Activated T-helper 1 cell treated with anti-CD3 and anti-CD28 coated beads, Interleukin-12 subunit alpha, Interleukin-12 subunit beta, Interleukin-2, Interleukin-4 antibody, amounts not matched to agents 30 ng/mL and 10 ng/mL and 1 ng/mL, durations not matched to agents 14 hours and 24 hours and 36 hours (primary cell): ENCODE measurements at regions not wholly inside any gene's neighbourhood (a gene's known extent, or its start where the extent isn't known, plus 50 kb on each side); places are given as distances from the start of the nearest gene placed in this dataset.
"Not testable (repeated sequence)": the region's sequence is repeated elsewhere in the genome, so short reads cannot be mapped to it uniquely, and the experiment has no call there.

ENCODE experiments used
- DNase-seq: peaks from one replicate; pipeline ENCODE4 v3.0.0; 2021; ENCODE audit warnings: low spot score
- H3K27ac Mint-ChIP-seq: one replicate; pipeline ENCODE4 v1.8.0; 2021; ENCODE audit warnings: mild to moderate bottlenecking, mixed read lengths
- H3K27me3 Mint-ChIP-seq: one replicate; pipeline ENCODE4 v1.8.0; 2022; ENCODE audit warnings: mild to moderate bottlenecking, moderate library complexity, mixed read lengths; ENCODE audit not compliant: insufficient read depth
- H3K36me3 Mint-ChIP-seq: one replicate; pipeline ENCODE4 v1.8.0; 2021; ENCODE audit warnings: low read depth, mixed read lengths
- H3K4me1 Mint-ChIP-seq: one replicate; pipeline ENCODE4 v1.8.0; 2021; ENCODE audit warnings: low read depth, mixed read lengths
- H3K4me3 Mint-ChIP-seq: one replicate; pipeline ENCODE4 v1.8.0; 2021; ENCODE audit warnings: mild to moderate bottlenecking, moderate library complexity, mixed read lengths
- H3K9me3 Mint-ChIP-seq: one replicate; pipeline ENCODE4 v1.8.0; 2021; ENCODE audit warnings: mixed read lengths
- intact Hi-C: fragments of 100-400 bp; cut with micrococcal nuclease; formaldehyde crosslinking; loops from one replicate; pipeline ENCODE4 v1.15.1; 2024

DNA sequence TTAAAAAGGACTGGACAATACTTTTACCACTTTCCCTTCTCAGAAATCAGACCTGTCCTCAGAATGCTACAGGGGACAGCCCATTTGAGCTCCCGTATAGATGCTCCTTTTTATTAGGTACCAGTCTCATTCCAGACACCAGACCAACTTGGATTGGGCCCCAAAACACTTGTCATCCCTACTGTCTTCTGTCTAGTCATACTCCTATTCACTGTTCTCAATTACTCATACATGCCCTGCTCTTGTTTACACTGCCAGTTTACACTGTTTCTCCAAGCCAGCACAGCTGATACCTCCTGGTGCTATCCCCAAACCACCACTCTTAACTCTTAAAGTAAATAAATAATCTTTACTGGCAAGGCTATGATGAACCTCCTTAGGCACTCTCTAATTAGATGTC, 1026.4 kb upstream of the PCDH10 start:
- H3K27me3 Mint-ChIP-seq, DNase-seq, H3K27ac Mint-ChIP-seq, H3K4me1 Mint-ChIP-seq, intact Hi-C loops, H3K36me3 Mint-ChIP-seq: not testable (repeated sequence)
- Mint-ChIP-seq H3K9me3 (peaks cover 17% of the 10 kb centered on the region), H3K4me3 (peak overlapping the region; percentile 20)

DNA sequence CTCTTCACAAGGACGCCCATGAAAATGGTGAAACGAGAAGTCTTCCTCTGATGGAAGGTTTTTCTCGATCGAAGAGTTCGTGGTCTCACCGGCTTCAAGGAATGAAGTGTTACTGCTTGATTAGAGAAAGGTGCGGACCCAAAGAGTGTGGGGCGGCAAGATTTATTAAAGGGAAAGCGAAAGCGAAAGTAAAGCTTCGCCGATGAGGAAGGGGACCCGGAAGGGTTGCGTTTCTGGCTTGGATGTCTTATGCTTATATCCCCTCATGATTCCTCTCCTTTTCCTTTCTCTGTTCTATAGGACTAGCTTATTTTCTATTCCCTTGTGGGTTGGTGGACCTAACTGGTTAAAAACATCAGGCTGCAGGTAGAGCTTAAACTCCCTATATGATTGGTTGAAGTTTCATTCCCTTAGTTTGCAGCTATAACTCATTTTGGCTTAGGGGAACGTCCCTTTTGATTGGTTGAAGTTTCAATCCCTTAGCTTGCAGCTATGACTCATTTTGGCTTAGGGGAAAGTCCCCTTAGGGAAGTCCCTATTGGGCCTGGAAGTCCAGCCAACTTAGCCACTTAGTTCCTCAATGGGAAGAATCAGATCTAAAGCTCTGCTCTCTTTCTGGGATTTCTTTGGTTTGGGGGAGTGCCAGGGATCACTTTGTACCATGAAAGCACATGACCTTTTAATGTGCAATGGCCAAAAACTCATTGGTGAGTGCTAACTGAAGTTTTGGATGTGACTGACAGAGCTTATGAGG, 1025.0 kb upstream of the PCDH10 start:
- H3K36me3 Mint-ChIP-seq: no peaks in the 10 kb centered on the region
- peak overlapping the region; percentile 75 for H3K27ac Mint-ChIP-seq
- H3K27me3 Mint-ChIP-seq: peaks cover under 1% of the 10 kb centered on the region
- intact Hi-C loops: no loop called here
- no peaks in the 10 kb centered on the region for H3K4me1 Mint-ChIP-seq
- peak overlapping the region; percentile 60 for H3K4me3 Mint-ChIP-seq
- H3K9me3 Mint-ChIP-seq: peaks cover 17% of the 10 kb centered on the region
- DNase-seq: no peak

DNA sequence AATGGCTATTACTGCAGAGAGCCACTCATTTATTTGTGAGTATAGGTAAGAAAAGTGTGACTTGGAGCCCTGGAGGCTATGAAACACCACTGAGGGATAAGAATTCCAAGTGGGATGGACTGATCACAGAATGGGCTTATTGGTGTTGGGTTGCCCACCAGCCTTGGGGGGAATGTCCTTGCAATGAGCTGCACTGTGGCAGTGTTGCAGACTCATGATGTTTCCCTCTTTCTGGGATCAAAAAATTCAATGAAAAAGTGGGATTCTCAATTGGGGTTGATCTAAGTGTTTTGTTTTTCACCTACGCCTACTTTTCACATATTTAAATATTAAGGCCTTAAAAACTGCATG, 1024.5 kb upstream of the PCDH10 start:
- H3K4me1 Mint-ChIP-seq: no peaks in the 10 kb centered on the region
- intact Hi-C loops: no loop called here
- peaks cover 17% of the 10 kb centered on the region for H3K9me3 Mint-ChIP-seq
- H3K27ac Mint-ChIP-seq: no peak overlapping the region
- no peak overlapping the region for H3K4me3 Mint-ChIP-seq
- no peaks in the 10 kb centered on the region for H3K36me3 Mint-ChIP-seq
- H3K27me3 Mint-ChIP-seq: peaks cover 1% of the 10 kb centered on the region
- DNase-seq: no peak

DNA sequence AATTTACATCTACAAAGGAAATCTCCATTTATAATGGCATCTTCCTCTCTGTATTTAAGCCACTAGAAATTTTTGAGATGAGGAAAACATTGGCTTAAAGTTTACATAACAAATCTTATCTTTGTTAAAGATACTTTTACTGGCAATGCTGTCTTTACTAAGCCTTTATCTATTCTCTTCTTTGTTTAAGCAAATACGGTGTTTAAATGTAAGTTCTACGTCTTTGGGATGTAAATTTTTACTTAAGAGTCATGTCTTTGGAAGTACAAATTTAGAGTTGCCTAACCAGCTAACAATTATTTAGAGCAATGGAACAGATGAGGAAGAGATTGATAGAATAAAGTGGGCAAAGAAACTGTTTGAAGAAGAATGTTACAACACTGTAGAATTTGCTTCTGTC, 1024.0 kb upstream of the PCDH10 start:
- H3K9me3 Mint-ChIP-seq: peaks cover 17% of the 10 kb centered on the region
- no peaks in the 10 kb centered on the region for H3K4me1 Mint-ChIP-seq
- H3K4me3 Mint-ChIP-seq: no peak overlapping the region
- H3K27me3 Mint-ChIP-seq: peaks cover 1% of the 10 kb centered on the region
- no peak for DNase-seq
- H3K27ac Mint-ChIP-seq: no peak overlapping the region
- H3K36me3 Mint-ChIP-seq: no peaks in the 10 kb centered on the region
- intact Hi-C loops: no loop called here

DNA sequence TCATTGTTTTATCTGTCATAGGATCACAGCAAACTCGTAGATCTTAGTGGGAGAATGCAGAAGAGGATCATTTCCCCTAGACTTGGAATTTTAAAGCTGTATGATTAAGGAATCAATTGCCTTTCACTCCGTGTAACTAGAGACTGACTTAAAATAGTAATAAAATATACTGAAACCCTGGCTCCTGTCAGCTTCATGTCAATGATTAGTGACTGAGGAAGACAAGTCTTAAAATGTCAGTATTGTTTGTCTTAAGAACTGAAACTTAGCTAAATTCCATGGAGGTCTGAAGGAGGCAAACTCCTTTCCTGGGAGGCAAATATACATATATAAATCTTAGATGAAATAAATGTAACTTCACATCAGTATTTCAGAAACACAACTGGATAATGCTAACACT, 1016.7 kb upstream of the PCDH10 start:
- peaks cover 1% of the 10 kb centered on the region for H3K27me3 Mint-ChIP-seq
- no peak overlapping the region for H3K27ac Mint-ChIP-seq
- no peaks in the 10 kb centered on the region for H3K36me3 Mint-ChIP-seq
- no peak overlapping the region for H3K4me3 Mint-ChIP-seq
- no peak for DNase-seq
- H3K9me3 Mint-ChIP-seq: peaks cover 9% of the 10 kb centered on the region
- intact Hi-C loops: no loop called here
- no peaks in the 10 kb centered on the region for H3K4me1 Mint-ChIP-seq

DNA sequence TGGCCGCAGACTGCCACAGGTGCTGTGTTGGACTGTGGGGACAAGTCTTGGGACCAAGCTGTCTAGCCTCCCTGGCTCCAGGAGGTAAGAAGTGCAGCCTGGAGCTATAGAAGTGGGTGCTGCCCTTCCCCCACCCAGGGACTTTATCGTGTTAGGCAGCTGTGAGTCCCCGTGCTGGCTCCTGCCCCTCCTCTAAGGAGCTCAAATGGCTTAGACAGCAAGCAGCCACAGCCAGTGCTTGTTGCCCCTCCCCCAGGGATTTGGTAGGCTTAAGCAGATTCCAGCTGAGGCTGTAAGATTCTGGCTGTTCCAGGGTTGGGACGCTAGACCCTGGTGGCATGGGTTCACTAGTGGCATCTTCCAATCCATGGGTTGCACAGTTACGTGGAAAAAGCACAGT, 979.4 kb upstream of the PCDH10 start:
- no peaks in the 10 kb centered on the region for H3K36me3 Mint-ChIP-seq

DNA sequence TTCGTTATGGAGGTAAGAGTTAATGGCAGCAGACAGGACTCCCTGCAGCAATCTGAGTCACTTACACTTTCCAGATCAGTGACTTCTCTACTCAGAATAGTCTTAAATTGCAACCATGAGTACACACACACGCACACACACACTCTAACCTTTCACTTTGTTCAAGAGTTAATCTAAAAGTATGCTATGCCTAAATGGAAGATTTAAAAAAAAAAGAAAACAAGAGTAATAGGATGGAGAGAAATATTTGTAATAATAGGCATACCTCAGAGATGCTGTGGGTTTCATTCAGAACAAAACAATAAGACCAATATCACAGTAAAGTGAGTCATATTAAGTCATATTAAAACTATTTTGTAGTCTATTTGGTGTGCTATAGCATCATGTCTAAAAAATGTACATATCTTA, 969.1 kb upstream of the PCDH10 start:
- no peaks in the 10 kb centered on the region for H3K4me1 Mint-ChIP-seq
- no peak for DNase-seq
- intact Hi-C loops: no loop called here
- no peak overlapping the region for H3K27ac Mint-ChIP-seq
- no peak overlapping the region for H3K4me3 Mint-ChIP-seq
- H3K27me3 Mint-ChIP-seq: no peaks in the 10 kb centered on the region
- H3K36me3 Mint-ChIP-seq: no peaks in the 10 kb centered on the region
- H3K9me3 Mint-ChIP-seq: peaks cover 4% of the 10 kb centered on the region

More for the DNA sequence above, 979.4 kb upstream of the PCDH10 start:
- Mint-ChIP-seq H3K9me3 (no peaks in the 10 kb centered on the region), H3K4me1 (no peaks in the 10 kb centered on the region), H3K27me3 (no peaks in the 10 kb centered on the region), H3K27ac (no peak overlapping the region), H3K4me3 (no peak overlapping the region)
- no peak for DNase-seq
- intact Hi-C loops: no loop called here

DNA sequence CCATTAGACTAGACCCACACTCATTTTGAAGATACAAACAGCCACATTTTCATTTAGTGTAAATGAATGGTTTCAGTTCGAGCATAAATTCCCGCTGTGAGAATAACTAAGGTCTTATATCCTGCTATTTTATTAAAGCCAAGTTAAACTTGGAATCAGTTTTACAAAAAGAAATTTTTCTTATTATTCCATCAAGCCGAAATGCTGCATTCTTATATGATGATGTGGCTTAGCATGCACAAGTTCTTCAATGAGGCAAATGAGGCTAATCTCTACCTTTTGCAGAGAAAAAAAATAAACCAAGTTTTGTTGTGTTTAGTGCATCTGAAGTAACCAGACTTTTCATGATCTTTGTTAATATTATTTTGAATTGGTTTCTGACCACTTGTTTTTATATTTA, 953.9 kb upstream of the PCDH10 start:
- no peak overlapping the region for H3K27ac Mint-ChIP-seq
- no peaks in the 10 kb centered on the region for H3K9me3 Mint-ChIP-seq
- H3K36me3 Mint-ChIP-seq: no peaks in the 10 kb centered on the region
- intact Hi-C loops: no loop called here
- H3K4me1 Mint-ChIP-seq: no peaks in the 10 kb centered on the region
- no peak for DNase-seq
- H3K27me3 Mint-ChIP-seq: no peaks in the 10 kb centered on the region
- H3K4me3 Mint-ChIP-seq: no peak overlapping the region

DNA sequence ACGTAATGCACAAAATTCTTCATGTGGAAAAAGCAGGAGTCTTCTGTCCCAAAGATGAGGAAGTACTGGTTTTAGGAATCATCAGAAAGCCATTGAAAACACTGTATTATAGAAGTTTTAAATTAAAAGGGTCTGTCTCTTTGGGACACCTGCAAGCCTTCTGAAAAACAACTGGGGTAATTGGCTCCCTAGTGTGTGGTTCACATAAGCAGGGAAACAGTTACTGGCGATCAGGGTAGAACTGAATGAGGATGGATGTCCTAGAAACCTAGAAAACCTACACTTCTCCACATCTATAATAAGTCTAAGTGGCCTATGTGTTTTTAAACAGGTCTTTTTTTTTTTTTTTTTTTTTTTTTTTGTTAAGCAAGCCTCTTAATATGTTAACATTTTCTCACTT, 945.5 kb upstream of the PCDH10 start:
- H3K9me3 Mint-ChIP-seq: no peaks in the 10 kb centered on the region
- no peaks in the 10 kb centered on the region for H3K36me3 Mint-ChIP-seq
- H3K4me1 Mint-ChIP-seq: no peaks in the 10 kb centered on the region
- no peaks in the 10 kb centered on the region for H3K27me3 Mint-ChIP-seq
- intact Hi-C loops: no loop called here
- no peak for DNase-seq
- H3K27ac Mint-ChIP-seq: no peak overlapping the region
- no peak overlapping the region for H3K4me3 Mint-ChIP-seq

DNA sequence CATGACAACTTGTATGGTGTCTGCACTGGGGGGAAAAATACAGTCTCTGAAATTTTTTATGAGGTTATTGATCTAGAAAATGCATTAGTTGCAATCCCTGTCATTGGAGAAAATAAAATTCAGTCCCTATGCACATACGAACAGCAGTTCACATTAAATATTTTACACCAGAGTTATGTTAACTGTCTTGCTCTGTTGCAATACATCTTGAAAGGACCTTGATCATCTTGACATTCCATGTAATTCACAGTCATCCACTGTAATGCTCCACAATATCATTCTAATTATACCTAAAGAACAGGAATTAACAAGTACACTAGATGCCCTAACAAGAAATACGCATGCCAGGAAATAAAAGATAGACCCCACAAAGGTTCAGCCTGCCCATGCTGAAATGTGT, 934.6 kb upstream of the PCDH10 start:
- Mint-ChIP-seq H3K36me3 (no peaks in the 10 kb centered on the region), H3K27ac (no peak overlapping the region), H3K4me3 (no peak overlapping the region), H3K27me3 (no peaks in the 10 kb centered on the region), H3K4me1 (no peaks in the 10 kb centered on the region), H3K9me3 (no peaks in the 10 kb centered on the region)
- DNase-seq: no peak
- intact Hi-C loops: no loop called here

DNA sequence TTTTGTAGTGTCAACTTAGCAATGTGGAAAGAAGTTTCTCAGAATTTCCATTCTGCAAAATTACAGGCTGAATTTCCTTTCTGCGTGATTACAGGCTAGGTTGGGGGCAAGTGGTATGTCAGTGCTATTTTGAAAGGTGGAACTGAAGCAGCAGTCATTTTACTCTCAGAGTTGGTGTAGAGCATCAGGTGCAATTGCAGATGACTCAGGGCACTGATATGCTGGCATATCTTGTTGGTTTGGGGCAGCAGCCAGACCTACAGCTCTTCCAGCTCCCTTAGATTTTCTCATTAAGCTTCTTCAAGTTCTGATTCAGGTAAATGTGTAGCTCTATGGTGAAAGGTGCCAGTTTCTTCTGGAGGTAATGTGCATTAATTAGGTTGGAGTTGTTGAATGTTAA, 930.7 kb upstream of the PCDH10 start:
- intact Hi-C loops: no loop called here

DNA sequence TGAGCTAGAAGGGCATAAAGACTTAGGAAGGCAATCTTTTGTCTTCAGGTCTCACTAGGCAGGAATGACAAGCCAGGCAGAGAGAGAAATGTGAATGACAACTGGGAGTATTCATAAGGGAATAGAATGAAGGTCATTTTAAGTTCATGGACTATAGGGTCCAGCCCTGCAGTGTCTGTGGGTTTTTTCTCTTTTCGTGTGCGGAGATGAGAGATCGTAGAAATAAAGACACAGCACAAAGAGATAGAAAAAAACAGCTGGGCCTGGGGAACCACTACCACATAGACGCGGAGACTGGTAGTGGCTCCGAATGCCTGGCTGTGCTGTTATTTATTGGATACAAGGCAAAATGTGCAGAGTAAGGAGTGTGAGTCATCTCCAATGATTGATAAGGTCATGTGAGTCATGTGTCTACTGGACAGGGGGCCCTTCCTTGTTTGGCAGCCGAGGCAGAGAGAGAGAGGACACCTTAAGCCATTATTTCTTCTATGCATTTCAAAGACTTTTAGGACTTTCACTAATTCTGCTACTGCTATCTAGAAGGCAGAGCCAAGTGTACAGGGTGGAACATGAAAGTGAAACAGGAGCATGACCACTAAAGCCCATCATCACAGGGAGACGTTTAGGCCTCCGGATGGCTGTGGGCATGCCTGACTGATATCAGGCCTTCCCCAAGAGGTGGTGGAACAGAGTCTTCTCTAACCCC, 921.8 kb upstream of the PCDH10 start:
- H3K27ac Mint-ChIP-seq: no peak overlapping the region
- H3K9me3 Mint-ChIP-seq: no peaks in the 10 kb centered on the region
- no peak overlapping the region for H3K4me3 Mint-ChIP-seq
- DNase-seq: no peak
- no peaks in the 10 kb centered on the region for H3K27me3 Mint-ChIP-seq
- H3K36me3 Mint-ChIP-seq: no peaks in the 10 kb centered on the region
- no peaks in the 10 kb centered on the region for H3K4me1 Mint-ChIP-seq
- intact Hi-C loops: no loop called here

More for the DNA sequence above, 930.7 kb upstream of the PCDH10 start:
- Mint-ChIP-seq H3K36me3 (no peaks in the 10 kb centered on the region), H3K9me3 (no peaks in the 10 kb centered on the region), H3K27me3 (no peaks in the 10 kb centered on the region), H3K27ac (no peak overlapping the region), H3K4me1 (no peaks in the 10 kb centered on the region), H3K4me3 (no peak overlapping the region)
- no peak for DNase-seq

DNA sequence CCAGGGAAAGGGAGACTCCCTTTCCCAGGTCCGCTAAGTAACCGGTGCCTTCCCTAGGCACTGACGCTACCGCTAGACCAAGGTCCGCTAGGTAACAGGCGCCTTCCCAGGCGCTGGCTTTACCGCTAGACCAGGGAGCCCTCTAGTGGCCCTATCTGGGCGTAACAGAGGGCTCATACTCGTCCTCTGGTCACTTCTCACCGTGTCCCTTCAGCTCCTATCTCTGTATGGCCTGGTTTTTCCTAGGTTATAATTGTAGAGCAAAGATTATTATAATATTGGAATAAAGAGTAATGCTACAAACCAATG, 921.3 kb upstream of the PCDH10 start:
- intact Hi-C loops, DNase-seq, H3K4me3 Mint-ChIP-seq, H3K4me1 Mint-ChIP-seq, H3K36me3 Mint-ChIP-seq, H3K27ac Mint-ChIP-seq, H3K9me3 Mint-ChIP-seq, H3K27me3 Mint-ChIP-seq: not testable (repeated sequence)

DNA sequence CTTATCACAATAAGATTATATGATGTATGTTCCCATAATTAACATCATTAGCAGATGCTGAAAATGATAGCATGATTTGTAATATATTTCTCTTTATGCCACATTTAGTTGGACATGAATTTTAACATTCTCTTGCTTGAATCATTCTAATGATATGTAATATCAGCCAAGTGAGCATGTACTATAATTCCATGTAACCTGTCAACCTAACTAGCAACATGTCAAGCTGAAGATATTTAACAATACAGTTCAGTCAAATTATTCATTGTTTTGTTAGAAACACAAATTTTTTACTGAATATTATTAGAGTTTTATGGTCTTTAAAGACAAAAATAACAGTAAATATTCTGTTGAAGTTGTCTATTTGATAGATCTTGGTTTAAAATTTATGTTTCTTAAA, 920.4 kb upstream of the PCDH10 start:
- Mint-ChIP-seq H3K4me1 (no peaks in the 10 kb centered on the region), H3K4me3 (no peak overlapping the region), H3K27ac (no peak overlapping the region), H3K36me3 (no peaks in the 10 kb centered on the region), H3K27me3 (no peaks in the 10 kb centered on the region), H3K9me3 (no peaks in the 10 kb centered on the region)
- intact Hi-C loops: no loop called here
- no peak for DNase-seq
